HG02623 (cell line): ENCODE measurements at regions not wholly inside any gene's neighbourhood (a gene's known extent, or its start where the extent isn't known, plus 50 kb on each side); places are given as distances from the start of the nearest gene placed in this dataset.
"Not testable (repeated sequence)": the region's sequence is repeated elsewhere in the genome, so short reads cannot be mapped to it uniquely, and the experiment has no call there.

Experiments
- ATAC-seq: cut with Tn5 transposase; IDR thresholded peaks from one replicate; pipeline ENCODE4 v1.9.1; 2021; ENCODE audit warnings: moderate library complexity; ENCODE audit not compliant: unreplicated experiment

- ATAC-seq, result no peak
Observed at GRCh38 chr15:21262851-21263425, 177.4 kb downstream of the POTEB3 start.

- no peak for ATAC-seq
Observed at GRCh38 chr15:21261965-21262850, 178.1 kb downstream of the POTEB3 start.

GRCh38 chr15:21261396-21261964 lies 178.8 kb downstream of the POTEB3 start:
- no peak for ATAC-seq

DNA sequence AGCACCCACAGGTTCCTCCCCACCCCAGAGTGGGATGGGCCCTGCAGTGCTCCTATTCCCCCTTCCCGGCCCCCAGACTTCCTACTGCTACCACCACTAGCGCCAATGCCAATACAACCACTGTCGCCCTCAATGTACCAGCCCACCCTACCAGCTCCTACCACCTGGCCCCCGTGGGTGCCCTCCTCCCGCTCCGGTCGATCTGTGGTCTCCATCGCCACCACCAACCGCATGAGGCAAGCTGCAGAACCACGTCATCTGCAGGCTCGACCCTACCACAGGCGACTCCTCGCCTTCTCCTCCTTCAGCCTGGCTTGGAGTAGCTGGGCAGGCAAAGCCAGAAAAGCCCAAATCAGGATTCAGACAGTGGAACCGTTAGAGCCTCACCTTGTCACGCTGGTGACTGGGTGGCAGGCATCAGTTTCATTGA lies 179.3 kb downstream of the POTEB3 start:
- ATAC-seq, result no peak

GRCh38 chr15:21258635-21259034 lies 181.7 kb downstream of the POTEB3 start:
- ATAC-seq, result not testable (repeated sequence)

- not testable (repeated sequence) for ATAC-seq
Observed at GRCh38 chr15:21249508-21250019, 190.7 kb downstream of the POTEB3 start.
